HG02981 (cell line): ENCODE measurements at regions not wholly inside any gene's neighbourhood (a gene's known extent, or its start where the extent isn't known, plus 50 kb on each side); places are given as distances from the start of the nearest gene placed in this dataset.
"Not testable (repeated sequence)": the region's sequence is repeated elsewhere in the genome, so short reads cannot be mapped to it uniquely, and the experiment has no call there.

Experiments
- ATAC-seq: cut with Tn5 transposase; IDR thresholded peaks from one replicate; pipeline ENCODE4 v1.9.1; 2021; ENCODE audit warnings: mild to moderate bottlenecking, moderate library complexity; ENCODE audit not compliant: unreplicated experiment

DNA sequence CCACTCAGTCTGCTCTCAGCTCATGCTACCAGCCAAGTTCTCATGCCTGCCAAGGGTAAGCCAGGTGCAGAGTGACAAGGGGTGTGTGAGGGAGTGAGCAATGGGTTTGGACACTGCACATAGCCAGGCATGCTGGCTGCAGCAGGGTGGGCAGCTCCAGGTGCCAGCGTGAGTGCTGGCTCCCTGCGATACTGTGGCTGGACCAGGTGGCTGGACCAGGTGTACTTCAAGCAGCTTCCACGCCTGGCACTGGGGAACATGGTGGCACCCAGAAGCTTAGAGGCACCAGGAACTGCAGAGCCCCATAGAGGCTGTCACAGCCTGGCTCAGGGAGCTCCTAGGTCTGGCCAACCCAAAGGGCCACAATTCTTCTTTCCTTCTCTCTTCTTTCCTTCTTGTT, 234.9 kb upstream of the GIMD1 start:
- ATAC-seq: no peak

- no peak for ATAC-seq
These were observed 234.1 kb upstream of the GIMD1 start for GRCh38 chr4:106602711-106603110.

DNA sequence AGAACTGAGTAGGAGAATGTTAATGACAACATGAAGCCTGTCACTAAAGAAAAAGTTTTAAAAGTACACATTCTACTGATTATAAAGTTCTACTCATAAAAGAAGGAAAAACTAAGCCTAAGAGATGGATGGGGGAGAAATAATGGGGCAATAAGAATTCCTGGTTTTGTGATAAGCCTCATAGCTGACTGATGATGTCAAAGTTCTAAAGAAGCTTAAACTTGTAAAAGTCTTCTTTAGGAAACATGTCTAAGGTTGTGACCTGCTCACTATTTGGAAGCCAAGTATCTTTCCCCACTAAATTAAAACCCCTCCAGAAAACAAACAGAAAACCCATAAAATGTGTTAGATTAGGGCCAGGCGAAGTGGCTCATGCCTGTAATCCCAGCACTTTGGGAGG, 232.9 kb upstream of the GIMD1 start:
- ATAC-seq: no peak

DNA sequence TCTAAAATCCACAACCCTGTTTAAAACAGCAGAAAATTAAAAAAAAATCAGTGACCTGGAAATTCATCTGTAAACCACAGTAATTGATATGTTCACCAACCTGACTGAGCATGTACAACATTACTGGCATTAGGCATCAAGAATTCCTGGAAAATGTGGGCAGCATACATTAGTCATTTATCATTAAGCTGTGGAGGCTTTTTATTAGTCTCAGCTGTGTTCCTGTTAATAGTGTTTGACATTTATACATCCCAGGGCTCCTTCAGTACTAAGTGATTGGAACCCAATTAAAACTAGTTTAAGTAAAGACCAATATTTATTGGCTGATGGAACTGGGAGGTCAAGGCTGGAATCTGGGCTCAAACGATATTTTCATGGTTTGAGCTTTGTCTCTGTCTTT, 227.3 kb upstream of the GIMD1 start:
- ATAC-seq: no peak

DNA sequence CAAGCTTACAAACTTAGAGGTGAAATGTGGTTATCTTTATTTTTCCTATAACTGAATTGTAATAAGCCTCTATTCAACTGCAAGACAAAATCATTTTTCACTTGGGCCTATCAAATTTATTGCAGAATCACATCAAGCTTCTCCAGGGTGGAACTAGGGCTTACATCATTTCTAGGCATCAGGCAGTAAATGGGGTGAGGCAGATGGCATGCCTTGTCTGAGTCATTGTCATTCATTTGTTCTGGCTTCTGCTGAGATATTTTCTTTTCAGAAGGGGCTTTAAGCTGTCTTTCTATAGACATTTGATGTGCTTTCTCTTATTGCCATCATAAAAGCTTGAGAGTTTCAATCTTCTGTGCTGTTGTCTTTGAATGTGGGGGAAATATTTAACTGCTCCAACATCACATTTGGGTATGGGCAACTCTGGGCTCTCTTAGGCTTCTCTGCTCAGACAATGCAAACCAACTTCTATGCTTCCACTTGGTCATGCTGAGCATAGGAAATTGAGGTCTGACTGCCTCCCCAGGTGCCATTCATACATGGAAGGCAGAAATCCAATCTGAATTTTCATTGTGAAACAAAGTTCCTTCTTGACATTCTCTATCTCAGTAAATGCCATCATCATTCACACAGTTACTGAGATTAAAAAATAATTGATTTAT, 225.8 kb upstream of the GIMD1 start:
- ATAC-seq: no peak

GRCh38 chr4:106588891-106589290, 220.3 kb upstream of the GIMD1 start:
- ATAC-seq: no peak

GRCh38 chr4:106587558-106587957, 219.0 kb upstream of the GIMD1 start:
- ATAC-seq: no peak

DNA sequence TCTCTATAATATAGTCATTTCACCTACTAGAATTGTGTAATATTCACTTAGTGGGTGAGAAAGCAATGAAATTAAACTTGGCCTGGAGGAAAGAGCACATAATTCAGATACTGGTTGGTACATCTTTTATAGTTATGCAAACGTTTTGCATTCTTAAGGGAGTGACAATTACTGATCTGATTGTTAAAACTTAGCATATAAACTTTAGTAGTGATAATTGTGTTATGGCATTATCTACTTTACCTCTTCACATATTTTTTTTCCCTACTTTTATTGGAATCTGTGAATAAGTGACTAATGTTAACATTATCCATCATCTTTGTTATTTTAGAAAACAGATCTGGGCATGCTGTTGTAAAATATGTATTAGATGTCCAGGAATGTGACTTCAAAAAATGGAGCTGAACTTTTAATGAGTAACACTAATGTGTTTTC, 217.4 kb upstream of the GIMD1 start:
- ATAC-seq: no peak

DNA sequence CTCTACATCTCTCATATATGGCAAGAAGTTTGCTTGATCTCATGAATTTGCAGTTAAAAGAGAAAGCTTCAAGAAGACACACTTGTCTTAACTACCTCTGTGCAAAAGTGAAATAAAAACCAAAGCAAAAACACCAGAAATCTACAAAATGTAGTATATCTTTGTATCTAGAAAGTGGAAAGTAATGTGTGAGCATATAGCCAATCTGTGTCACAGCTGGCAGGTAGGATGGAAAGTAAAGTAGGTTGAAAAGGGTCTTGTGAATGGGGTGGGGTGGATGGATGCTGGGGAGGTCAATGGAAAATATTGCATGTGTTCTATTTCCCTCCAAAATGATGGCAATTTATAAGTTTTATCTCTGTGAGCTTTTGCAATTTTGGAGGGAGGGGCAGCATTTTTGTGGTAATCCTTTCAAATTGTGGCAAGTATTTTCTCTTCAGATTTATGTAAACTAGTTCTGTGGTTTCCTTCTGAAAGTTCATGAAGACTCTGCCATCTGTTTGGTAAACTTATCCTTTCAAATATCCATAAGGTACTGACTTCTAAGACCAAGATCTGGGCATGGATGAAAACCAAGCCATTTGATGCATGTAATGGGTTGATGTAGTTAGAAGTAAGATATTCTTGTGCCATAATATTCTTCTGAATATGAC, 215.9 kb upstream of the GIMD1 start:
- no peak for ATAC-seq

DNA sequence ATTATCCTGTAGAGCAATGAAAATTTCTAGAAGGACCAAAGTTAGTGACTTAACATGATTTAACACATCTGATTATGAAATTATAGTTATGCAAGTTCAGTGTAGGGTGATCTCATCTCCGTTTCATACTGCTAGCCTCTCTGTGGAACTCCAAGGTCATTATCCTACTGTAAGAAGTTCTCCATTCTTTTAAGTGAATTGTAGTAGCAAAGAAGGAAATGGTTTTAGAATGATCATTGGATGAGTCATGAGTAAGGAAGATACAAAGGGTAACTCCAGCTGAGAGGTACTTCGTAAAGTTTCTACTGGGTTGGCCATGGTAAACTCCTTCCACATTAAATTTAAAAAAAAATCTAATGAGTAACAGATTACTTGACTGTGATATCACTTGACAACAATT, 215.0 kb upstream of the GIMD1 start:
- no peak for ATAC-seq

GRCh38 chr4:106583108-106583507, 214.5 kb upstream of the GIMD1 start:
- no peak for ATAC-seq

DNA sequence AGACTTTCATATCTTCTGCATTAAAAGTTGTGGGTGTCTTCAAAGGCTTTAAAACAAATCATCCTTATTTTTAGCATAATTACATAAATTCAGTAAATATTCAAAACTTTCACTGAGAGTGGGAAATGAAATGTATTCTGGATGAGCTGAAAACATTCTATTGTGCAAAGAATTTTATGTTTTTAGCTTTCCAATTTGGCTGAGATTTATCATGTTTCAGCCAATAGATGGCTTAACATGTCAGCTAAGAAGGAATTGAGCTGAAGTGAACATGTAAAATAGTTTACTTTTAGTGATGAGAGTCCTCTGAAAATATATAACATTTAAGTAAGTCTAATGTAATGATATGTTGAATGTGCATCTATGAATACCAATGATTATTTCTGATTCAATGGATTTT, 213.5 kb upstream of the GIMD1 start:
- no peak for ATAC-seq

- ATAC-seq: no peak
These were observed 210.7 kb upstream of the GIMD1 start for GRCh38 chr4:106579236-106579635.

- no peak for ATAC-seq
These were observed 200.8 kb upstream of the GIMD1 start for GRCh38 chr4:106569146-106570031.

- ATAC-seq: no peak
These were observed 197.1 kb upstream of the GIMD1 start for GRCh38 chr4:106565727-106566126.

DNA sequence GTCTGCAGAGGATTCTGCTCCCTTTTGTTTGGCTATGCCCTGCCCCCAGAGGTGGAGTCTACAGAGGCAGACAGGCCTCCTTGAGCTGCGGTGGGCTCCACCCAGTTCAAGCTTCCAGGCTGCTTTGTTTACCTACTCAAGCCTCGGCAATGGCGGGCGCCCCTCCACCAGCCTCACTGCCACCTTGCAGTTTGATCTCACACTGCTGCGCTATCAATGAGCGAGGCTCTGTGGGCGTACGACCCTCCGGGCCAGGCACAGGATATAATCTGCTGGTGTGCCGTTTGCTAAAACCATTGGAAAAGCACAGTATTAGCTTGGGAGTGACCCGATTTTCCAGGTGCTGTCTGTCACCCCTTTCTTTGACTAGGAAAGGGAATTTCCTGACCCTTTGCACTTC, 195.1 kb upstream of the GIMD1 start:
- ATAC-seq: not testable (repeated sequence)

- ATAC-seq: no peak
These were observed 183.1 kb upstream of the GIMD1 start for GRCh38 chr4:106551724-106552123.

- ATAC-seq: no peak
These were observed 180.0 kb upstream of the GIMD1 start for GRCh38 chr4:106548446-106549044.

- no peak for ATAC-seq
These were observed 177.8 kb upstream of the GIMD1 start for GRCh38 chr4:106546370-106546769.

GRCh38 chr4:106542609-106543008, 174.0 kb upstream of the GIMD1 start:
- ATAC-seq: not testable (repeated sequence)

DNA sequence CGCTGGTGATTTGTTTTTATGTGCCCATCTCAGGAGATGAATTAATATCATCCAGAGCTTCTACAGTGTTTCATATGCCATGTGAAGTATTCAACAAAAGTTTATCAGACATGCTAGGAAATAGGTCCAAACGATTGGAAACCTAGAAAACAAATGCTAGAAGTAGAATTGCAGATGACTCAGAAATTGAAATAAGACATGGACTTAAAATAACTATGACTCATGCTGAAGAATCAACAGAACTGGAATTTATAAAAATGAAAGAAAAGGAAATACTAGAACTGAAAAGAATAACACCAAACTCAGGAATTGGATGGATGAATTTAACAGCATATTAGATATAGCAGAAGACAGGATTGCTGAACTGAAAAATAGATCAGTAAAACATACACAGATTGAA, 172.7 kb upstream of the GIMD1 start:
- ATAC-seq: no peak
